ENCODE measurements at regions not wholly inside any gene's neighbourhood (a gene's known extent, or its start where the extent isn't known, plus 50 kb on each side); places are given as distances from the start of the nearest gene placed in this dataset.

- FAIRE-seq, result no peak
Observed at GRCh38 chr13:78770601-78771000, 111.6 kb upstream of the OBI1 start.

- FAIRE-seq, result no peak
Observed at GRCh38 chr13:78768950-78769349, 110.0 kb upstream of the OBI1 start.

- FAIRE-seq, result no peak
Observed at GRCh38 chr13:78764665-78765064, 105.7 kb upstream of the OBI1 start.

GRCh38 chr13:78762825-78763224, 103.9 kb upstream of the OBI1 start:
- no peak for FAIRE-seq

- no peak for FAIRE-seq
Observed at GRCh38 chr13:78759704-78760103, 100.7 kb upstream of the OBI1 start.

GRCh38 chr13:78758549-78758948, 99.6 kb upstream of the OBI1 start:
- FAIRE-seq, result no peak

GRCh38 chr13:78753435-78753834, 94.5 kb upstream of the OBI1 start:
- no peak for FAIRE-seq

- FAIRE-seq, result no peak
Observed at GRCh38 chr13:78750735-78751134, 91.8 kb upstream of the OBI1 start.

- no peak for FAIRE-seq
Observed at GRCh38 chr13:78743973-78744372, 85.0 kb upstream of the OBI1 start.

- no peak for FAIRE-seq
Observed at GRCh38 chr13:78742659-78743058, 83.7 kb upstream of the OBI1 start.

GRCh38 chr13:78736142-78736541, 77.2 kb upstream of the OBI1 start:
- no peak for FAIRE-seq

- no peak for FAIRE-seq
Observed at GRCh38 chr13:78732445-78733017, 73.6 kb upstream of the OBI1 start.

GRCh38 chr13:78722700-78723099, 63.7 kb upstream of the OBI1 start:
- FAIRE-seq, result no peak

GRCh38 chr13:78719367-78719766, 60.4 kb upstream of the OBI1 start:
- no peak for FAIRE-seq

- FAIRE-seq, result no peak
Observed at GRCh38 chr13:78714717-78715116, 55.8 kb upstream of the OBI1 start.

- no peak for FAIRE-seq
Observed at GRCh38 chr13:78712831-78713230, 53.9 kb upstream of the OBI1 start.

- no peak for FAIRE-seq
Observed at GRCh38 chr13:78709028-78709427, 50.1 kb upstream of the OBI1 start.

All from islet of Langerhans (tissue), 1 donor.